ENCODE measurements at regions not wholly inside any gene's neighbourhood (a gene's known extent, or its start where the extent isn't known, plus 50 kb on each side); places are given as distances from the start of the nearest gene placed in this dataset.
A peak's percentile ranks its signal among the peaks of the same experiment; 100 is the strongest.

DNA sequence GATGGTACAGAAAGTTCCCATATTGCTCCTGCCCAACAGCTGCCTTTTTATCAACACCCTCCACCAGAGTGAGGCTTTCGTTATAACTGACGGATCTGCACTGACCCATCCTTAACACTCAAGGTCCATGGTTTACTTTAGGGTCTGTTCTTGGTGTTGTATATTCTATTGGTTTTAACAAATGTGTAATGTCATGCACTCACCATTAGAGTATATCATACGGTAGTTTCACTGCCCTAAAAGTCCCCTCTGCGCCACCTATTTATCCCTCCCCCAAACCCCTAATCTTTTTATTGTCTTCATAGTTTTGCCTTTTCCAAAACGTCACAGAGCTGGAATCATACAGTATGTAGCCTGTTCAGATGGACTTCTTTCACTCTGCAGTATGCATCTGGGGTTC, 102.8 kb upstream of the TNS3 start:
- H3K27ac ChIP-seq (ENCODE audit: extremely low read length, insufficient read depth, low read length), result no peak overlapping the region

DNA sequence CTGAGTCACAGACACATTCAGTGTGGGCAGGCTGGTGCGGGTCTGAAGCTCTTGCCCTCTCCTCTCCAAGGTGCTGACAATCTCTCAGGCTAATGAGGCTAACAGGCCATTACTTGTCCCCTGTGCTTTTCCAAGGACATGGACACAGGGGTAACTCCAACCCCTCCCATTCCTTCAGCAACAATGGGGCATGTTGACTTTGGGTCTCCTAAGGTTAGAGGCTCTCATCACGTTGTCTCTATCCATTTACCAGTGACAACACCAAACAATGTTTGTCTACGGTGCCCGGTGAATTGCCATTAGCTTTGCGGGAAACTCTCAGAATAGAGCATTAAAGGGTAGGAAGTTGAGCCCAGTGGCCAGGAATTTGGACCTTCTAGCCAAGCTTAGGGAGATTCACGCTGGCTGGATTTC, 101.6 kb upstream of the TNS3 start:
- H2AFZ ChIP-seq (ENCODE audit: low read length), result peak overlapping the region; percentile 68
- DNase-seq (ENCODE audit: low spot score) (peak; percentile 80), FAIRE-seq (peak; percentile 15), ATAC-seq (peak; percentile 80)
- peak overlapping the region; percentile 30; the same call in 1 of the 2 replicates for H3K9ac ChIP-seq (ENCODE audit: insufficient read depth, low read depth, low read length)
- H3K36me3 ChIP-seq (replicated peaks in 1 of 2; ENCODE audit: control insufficient read depth in 1 of 2, insufficient read depth in 2 of 2, low read length in 2 of 2), result no peaks in the 10 kb centered on the region
- intact Hi-C loops (cut with micrococcal nuclease; ENCODE audit: unreplicated experiment) (loop anchor here (1.0 kb wide), 1 partner anchor 80 kb away; no protein-coding TSS in a partner anchor), in situ Hi-C loops (cut with HindIII; ENCODE audit: extremely low pct_ligation_motif_present, low pct_unique_long_range_greater_than_20kb) (no loop called here)
- no TSS peak for BruUV-seq (replicated peaks)
- POLR2A ChIA-PET, result interaction anchor here (0.9 to 1.5 kb wide), 2 partner anchors 73 to 103 kb away, joined by 4 read pairs; no protein-coding TSS in a partner anchor
- H4K20me1 ChIP-seq (ENCODE audit: insufficient read depth, low read length), result no peaks in the 10 kb centered on the region
- no peak overlapping the region for H3K27ac ChIP-seq (ENCODE audit: extremely low read length, insufficient read depth, low read length)
- peaks cover 40% of the 10 kb centered on the region for H3K4me1 ChIP-seq (ENCODE audit: insufficient read depth, low read length)
- no peaks in the 10 kb centered on the region for H3K9me3 ChIP-seq (ENCODE audit: low read length)
- H3K27me3 ChIP-seq (ENCODE audit: control insufficient read depth in 1 of 2, insufficient read depth in 2 of 2, low read length in 2 of 2), result no peaks in the 10 kb centered on the region
- 6% methylated on average over 5 of the region's 6 CpGs for WGBS (ENCODE audit: low lambda C conversion rate)
- CTCF ChIA-PET (ENCODE audit: low intra/inter-chr PET ratio, low total read pairs), result no interaction called here
- peak overlapping the region in 1 of 3 experiments; percentile 39; a peak in 2 of 6 replicates for H3K4me3 ChIP-seq (replicated peaks in 1 of 3; ENCODE audit: insufficient read depth in 1 of 3, low read depth in 2 of 3, low read length in 3 of 3)
- H3K79me2 ChIP-seq (ENCODE audit: insufficient read depth, low read length), result no peaks in the 10 kb centered on the region
- H3K4me2 ChIP-seq (ENCODE audit: low read depth, low read length), result peak overlapping the region; percentile 80
- TF ChIP-seq NR2F6 (IDR thresholded peaks at IDR 0.05), result peak; percentile 72
- TF ChIP-seq NR2F6 (CRISPR knock-in tag; IDR thresholded peaks at IDR 0.05), result peak; percentile 63
- no peak for TF ChIP-seq HDAC6 (IDR thresholded peaks at IDR 0.05; ENCODE audit: low read depth, low read length)
- TF ChIP-seq ETV5 (CRISPR knock-in tag; IDR thresholded peaks at IDR 0.05; ENCODE audit: borderline replicate concordance), result peak; percentile 25; the same call in 1 of the 2 replicates
- peak; percentile 62 for TF ChIP-seq NCOA2 (CRISPR knock-in tag; IDR thresholded peaks at IDR 0.05)
- peak; percentile 5; the same call in 1 of the 2 replicates for TF ChIP-seq ZNF687 (CRISPR knock-in tag; IDR thresholded peaks at IDR 0.05)

More for the DNA sequence above, 102.8 kb upstream of the TNS3 start:
- DNase-seq (ENCODE audit: low spot score) (no peak), FAIRE-seq (no peak), ATAC-seq (no peak)
- no peaks in the 10 kb centered on the region for H3K9me3 ChIP-seq (ENCODE audit: low read length)
- no peaks in the 10 kb centered on the region for H4K20me1 ChIP-seq (ENCODE audit: insufficient read depth, low read length)
- intact Hi-C loops (cut with micrococcal nuclease; ENCODE audit: unreplicated experiment), result no loop called here
- no TSS peak for BruUV-seq (replicated peaks)
- H3K27me3 ChIP-seq (ENCODE audit: control insufficient read depth in 1 of 2, insufficient read depth in 2 of 2, low read length in 2 of 2), result no peaks in the 10 kb centered on the region
- WGBS (ENCODE audit: low lambda C conversion rate), result 89% methylated on average over 5 of the region's 5 CpGs
- H3K9ac ChIP-seq (ENCODE audit: insufficient read depth, low read depth, low read length), result no peak overlapping the region
- no peak overlapping the region for H3K4me3 ChIP-seq (replicated peaks in 1 of 3; ENCODE audit: insufficient read depth in 1 of 3, low read depth in 2 of 3, low read length in 3 of 3)
- in situ Hi-C loops (cut with HindIII; ENCODE audit: extremely low pct_ligation_motif_present, low pct_unique_long_range_greater_than_20kb), result no loop called here
- H3K36me3 ChIP-seq (replicated peaks in 1 of 2; ENCODE audit: control insufficient read depth in 1 of 2, insufficient read depth in 2 of 2, low read length in 2 of 2), result no peaks in the 10 kb centered on the region
- ChIA-PET POLR2A (interaction anchor here (1.5 kb wide), 1 partner anchor 74 kb away, joined by 4 read pairs; no protein-coding TSS in a partner anchor), CTCF (ENCODE audit: low intra/inter-chr PET ratio, low total read pairs) (no interaction called here)
- no peak overlapping the region for H2AFZ ChIP-seq (ENCODE audit: low read length)
- H3K79me2 ChIP-seq (ENCODE audit: insufficient read depth, low read length), result no peaks in the 10 kb centered on the region
- no peak overlapping the region for H3K4me2 ChIP-seq (ENCODE audit: low read depth, low read length)
- TF ChIP-seq ARNT2 (CRISPR knock-in tag; IDR thresholded peaks at IDR 0.05; ENCODE audit: low read depth) (no peak), NR2F6 (IDR thresholded peaks at IDR 0.05) (no peak), NR2F6 (CRISPR knock-in tag; IDR thresholded peaks at IDR 0.05) (no peak), ZNF615 (CRISPR knock-in tag; IDR thresholded peaks at IDR 0.05; ENCODE audit: borderline replicate concordance) (no peak), ZKSCAN1 (IDR thresholded peaks at IDR 0.05; ENCODE audit: low read length) (no peak), NFE2L1 (CRISPR knock-in tag; IDR thresholded peaks at IDR 0.05; ENCODE audit: borderline replicate concordance) (no peak), HDAC6 (IDR thresholded peaks at IDR 0.05; ENCODE audit: low read depth, low read length) (no peak), PHF8 (CRISPR knock-in tag; IDR thresholded peaks at IDR 0.05) (no peak), JUN (CRISPR knock-in tag; IDR thresholded peaks at IDR 0.05) (no peak), MAF1 (CRISPR knock-in tag; IDR thresholded peaks at IDR 0.05; ENCODE audit: borderline replicate concordance) (no peak), ZNF3 (CRISPR knock-in tag; IDR thresholded peaks at IDR 0.05) (no peak), ZNF616 (CRISPR knock-in tag; IDR thresholded peaks at IDR 0.05; ENCODE audit: low read depth) (no peak), RXRA (CRISPR knock-in tag; IDR thresholded peaks at IDR 0.05) (no peak), GLI4 (CRISPR knock-in tag; IDR thresholded peaks at IDR 0.05; ENCODE audit: borderline replicate concordance) (no peak)
- TF ChIP-seq, protein P1, sequence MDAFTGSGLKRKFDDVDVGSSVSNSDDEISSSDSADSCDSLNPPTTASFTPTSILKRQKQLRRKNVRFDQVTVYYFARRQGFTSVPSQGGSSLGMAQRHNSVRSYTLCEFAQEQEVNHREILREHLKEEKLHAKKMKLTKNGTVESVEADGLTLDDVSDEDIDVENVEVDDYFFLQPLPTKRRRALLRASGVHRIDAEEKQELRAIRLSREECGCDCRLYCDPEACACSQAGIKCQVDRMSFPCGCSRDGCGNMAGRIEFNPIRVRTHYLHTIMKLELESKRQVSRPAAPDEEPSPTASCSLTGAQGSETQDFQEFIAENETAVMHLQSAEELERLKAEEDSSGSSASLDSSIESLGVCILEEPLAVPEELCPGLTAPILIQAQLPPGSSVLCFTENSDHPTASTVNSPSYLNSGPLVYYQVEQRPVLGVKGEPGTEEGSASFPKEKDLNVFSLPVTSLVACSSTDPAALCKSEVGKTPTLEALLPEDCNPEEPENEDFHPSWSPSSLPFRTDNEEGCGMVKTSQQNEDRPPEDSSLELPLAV (CRISPR knock-in tag; conservative IDR thresholded peaks at IDR 0.05; ENCODE audit: low read depth), result no peak
- H3K4me1 ChIP-seq (ENCODE audit: insufficient read depth, low read length), result peaks cover 46% of the 10 kb centered on the region

Data from HepG2 (cell line).